Keratinocyte (primary cell): ENCODE measurements at regions not wholly inside any gene's neighbourhood (a gene's known extent, or its start where the extent isn't known, plus 50 kb on each side); places are given as distances from the start of the nearest gene placed in this dataset.

Source experiments
- CTCF ChIP-seq, 3 experiments: IDR thresholded peaks in 1 of 3; conservative IDR thresholded peaks in 1 of 3; optimal IDR thresholded peaks in 1 of 3; 2 replicates in 2 of 3; 3 replicates in 1 of 3; pipeline versions ENCODE3 to v1.5.1; 2011; ENCODE audit warnings: low read length in 3 of 3, mild to moderate bottlenecking in 3 of 3, moderate library complexity in 2 of 3, control low read depth in 1 of 3, inconsistent platforms in 1 of 3; ENCODE audit not compliant: insufficient read depth in 2 of 3; ENCODE audit errors: extremely low read depth in 1 of 3
- EZH2 ChIP-seq: IDR thresholded peaks from one replicate; pipeline ENCODE4 v1.6.1; 2012; ENCODE audit warnings: inconsistent platforms, mild to moderate bottlenecking, low read length, moderate library complexity

- TF ChIP-seq EZH2 (no peak), CTCF (optimal IDR thresholded peaks at IDR 0.05 in 1 of 3, IDR thresholded peaks at IDR 0.05 in 1 of 3, conservative IDR thresholded peaks at IDR 0.05 in 1 of 3; ENCODE audit: extremely low read depth in 1 of 3, insufficient read depth in 2 of 3, low read length in 3 of 3) (no peak)
Observed at GRCh38 chr2:146417942-146418341, 1426.9 kb upstream of the ACVR2A start.
